ENCODE measurements at regions not wholly inside any gene's neighbourhood (a gene's known extent, or its start where the extent isn't known, plus 50 kb on each side); places are given as distances from the start of the nearest gene placed in this dataset.

GRCh38 chr13:21757763-21758162 lies 86.9 kb downstream of the FGF9 start:
- DNase-seq, result no peak

- DNase-seq, result no peak
Measured at GRCh38 chr13:21758441-21758840, 87.6 kb downstream of the FGF9 start.

- DNase-seq, result no peak
Measured at GRCh38 chr13:21759463-21759862, 88.6 kb downstream of the FGF9 start.

GRCh38 chr13:21759911-21760310 lies 89.0 kb downstream of the FGF9 start:
- DNase-seq, result no peak

- no peak for DNase-seq
Measured at GRCh38 chr13:21761770-21762169, 90.9 kb downstream of the FGF9 start.

- DNase-seq, result no peak
Measured at GRCh38 chr13:21762512-21762911, 91.6 kb downstream of the FGF9 start.

- DNase-seq, result no peak
Measured at GRCh38 chr13:21767032-21767431, 96.2 kb downstream of the FGF9 start.

GRCh38 chr13:21771075-21771474 lies 100.2 kb downstream of the FGF9 start:
- no peak for DNase-seq

GRCh38 chr13:21777166-21777565 lies 106.3 kb downstream of the FGF9 start:
- DNase-seq, result no peak

GRCh38 chr13:21777813-21778212 lies 106.9 kb downstream of the FGF9 start:
- no peak for DNase-seq

GRCh38 chr13:21782736-21783135 lies 111.9 kb downstream of the FGF9 start:
- no peak for DNase-seq

GRCh38 chr13:21785990-21786389 lies 115.1 kb downstream of the FGF9 start:
- no peak for DNase-seq

GRCh38 chr13:21796066-21796465 lies 125.2 kb downstream of the FGF9 start:
- no peak for DNase-seq

- DNase-seq, result no peak
Measured at GRCh38 chr13:21796775-21797514, 126.1 kb downstream of the FGF9 start.

- no peak for DNase-seq
Measured at GRCh38 chr13:21797736-21798135, 126.9 kb downstream of the FGF9 start.

GRCh38 chr13:21798181-21798580 lies 127.3 kb downstream of the FGF9 start:
- DNase-seq, result no peak

- DNase-seq, result no peak
Measured at GRCh38 chr13:21799671-21800070, 128.8 kb downstream of the FGF9 start.

- no peak for DNase-seq
Measured at GRCh38 chr13:21800837-21801616, 130.2 kb downstream of the FGF9 start.

GRCh38 chr13:21805733-21806132 lies 134.9 kb downstream of the FGF9 start:
- no peak for DNase-seq

GRCh38 chr13:21812192-21812626 lies 141.3 kb downstream of the FGF9 start:
- no peak for DNase-seq

- DNase-seq, result no peak
Measured at GRCh38 chr13:21813110-21813509, 142.2 kb downstream of the FGF9 start.

- no peak for DNase-seq
Measured at GRCh38 chr13:21813844-21814243, 143.0 kb downstream of the FGF9 start.

GRCh38 chr13:21814604-21815003 lies 143.7 kb downstream of the FGF9 start:
- DNase-seq, result no peak

GRCh38 chr13:21817878-21818277 lies 147.0 kb downstream of the FGF9 start:
- no peak for DNase-seq

All from CD4-positive, alpha-beta T cell treated with Interleukin-1 beta for 1 hour (primary cell).